ENCODE measurements at regions not wholly inside any gene's neighbourhood (a gene's known extent, or its start where the extent isn't known, plus 50 kb on each side); places are given as distances from the start of the nearest gene placed in this dataset.

DNA sequence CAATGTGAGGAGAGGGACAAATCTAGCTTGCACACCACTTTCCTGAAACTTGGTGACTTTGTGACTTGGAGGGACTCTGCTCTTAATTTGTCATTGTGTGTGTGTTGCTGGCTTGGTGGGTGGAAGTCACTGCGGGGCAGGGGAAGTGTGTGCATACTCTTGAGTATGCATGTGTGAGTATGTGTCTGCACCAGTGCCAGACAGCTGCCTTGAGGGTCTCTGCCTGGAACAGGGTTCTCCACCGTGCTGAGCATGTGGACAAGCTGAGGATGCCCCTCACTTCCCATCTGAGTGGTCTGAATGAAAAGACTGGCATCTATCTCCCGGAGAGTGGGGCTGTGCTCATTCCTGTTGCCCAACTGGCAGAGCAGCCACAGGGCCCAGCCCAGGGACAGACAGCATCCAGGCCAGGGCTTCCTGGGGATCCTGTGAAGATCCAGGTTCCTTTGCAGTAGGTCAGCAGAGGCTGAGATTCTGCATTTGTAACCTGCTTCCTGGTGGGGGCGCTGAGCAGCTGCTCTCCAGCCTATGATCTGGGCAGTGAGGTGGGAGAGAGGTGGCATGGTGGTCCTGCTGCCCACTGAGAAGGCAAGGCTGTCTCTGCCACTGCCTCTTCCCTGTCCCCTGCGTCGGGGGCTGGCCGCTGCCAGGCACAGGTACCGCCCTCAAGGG is 138.9 kb upstream of the HAAO start:
- TF ChIP-seq, protein P1, sequence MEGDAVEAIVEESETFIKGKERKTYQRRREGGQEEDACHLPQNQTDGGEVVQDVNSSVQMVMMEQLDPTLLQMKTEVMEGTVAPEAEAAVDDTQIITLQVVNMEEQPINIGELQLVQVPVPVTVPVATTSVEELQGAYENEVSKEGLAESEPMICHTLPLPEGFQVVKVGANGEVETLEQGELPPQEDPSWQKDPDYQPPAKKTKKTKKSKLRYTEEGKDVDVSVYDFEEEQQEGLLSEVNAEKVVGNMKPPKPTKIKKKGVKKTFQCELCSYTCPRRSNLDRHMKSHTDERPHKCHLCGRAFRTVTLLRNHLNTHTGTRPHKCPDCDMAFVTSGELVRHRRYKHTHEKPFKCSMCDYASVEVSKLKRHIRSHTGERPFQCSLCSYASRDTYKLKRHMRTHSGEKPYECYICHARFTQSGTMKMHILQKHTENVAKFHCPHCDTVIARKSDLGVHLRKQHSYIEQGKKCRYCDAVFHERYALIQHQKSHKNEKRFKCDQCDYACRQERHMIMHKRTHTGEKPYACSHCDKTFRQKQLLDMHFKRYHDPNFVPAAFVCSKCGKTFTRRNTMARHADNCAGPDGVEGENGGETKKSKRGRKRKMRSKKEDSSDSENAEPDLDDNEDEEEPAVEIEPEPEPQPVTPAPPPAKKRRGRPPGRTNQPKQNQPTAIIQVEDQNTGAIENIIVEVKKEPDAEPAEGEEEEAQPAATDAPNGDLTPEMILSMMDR (conservative IDR thresholded peaks at IDR 0.05; ENCODE audit: low read length) = peak; percentile 66
- TF ChIP-seq EZH2phosphoT487 (IDR thresholded peaks at IDR 0.05; ENCODE audit: borderline replicate concordance) = no peak

Data from Loucy (cell line).